ENCODE measurements at regions not wholly inside any gene's neighbourhood (a gene's known extent, or its start where the extent isn't known, plus 50 kb on each side); places are given as distances from the start of the nearest gene placed in this dataset.

- TF ChIP-seq, protein P1, sequence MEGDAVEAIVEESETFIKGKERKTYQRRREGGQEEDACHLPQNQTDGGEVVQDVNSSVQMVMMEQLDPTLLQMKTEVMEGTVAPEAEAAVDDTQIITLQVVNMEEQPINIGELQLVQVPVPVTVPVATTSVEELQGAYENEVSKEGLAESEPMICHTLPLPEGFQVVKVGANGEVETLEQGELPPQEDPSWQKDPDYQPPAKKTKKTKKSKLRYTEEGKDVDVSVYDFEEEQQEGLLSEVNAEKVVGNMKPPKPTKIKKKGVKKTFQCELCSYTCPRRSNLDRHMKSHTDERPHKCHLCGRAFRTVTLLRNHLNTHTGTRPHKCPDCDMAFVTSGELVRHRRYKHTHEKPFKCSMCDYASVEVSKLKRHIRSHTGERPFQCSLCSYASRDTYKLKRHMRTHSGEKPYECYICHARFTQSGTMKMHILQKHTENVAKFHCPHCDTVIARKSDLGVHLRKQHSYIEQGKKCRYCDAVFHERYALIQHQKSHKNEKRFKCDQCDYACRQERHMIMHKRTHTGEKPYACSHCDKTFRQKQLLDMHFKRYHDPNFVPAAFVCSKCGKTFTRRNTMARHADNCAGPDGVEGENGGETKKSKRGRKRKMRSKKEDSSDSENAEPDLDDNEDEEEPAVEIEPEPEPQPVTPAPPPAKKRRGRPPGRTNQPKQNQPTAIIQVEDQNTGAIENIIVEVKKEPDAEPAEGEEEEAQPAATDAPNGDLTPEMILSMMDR (IDR thresholded peaks at IDR 0.05; ENCODE audit: insufficient read depth, low read length, severe bottlenecking) = no peak
- H3K4me3 ChIP-seq (ENCODE audit: low read depth, low read length) = no peak overlapping the region
- no peak for DNase-seq (ENCODE audit: low read depth)
Measured at GRCh38 chr6:56350628-56351260, 103.4 kb upstream of the COL21A1 start.

GRCh38 chr6:56349194-56349593 is 101.8 kb upstream of the COL21A1 start:
- FAIRE-seq (no peak), DNase-seq (ENCODE audit: low read depth) (peak; percentile 32)
- no peaks in the 10 kb centered on the region for H3K36me3 ChIP-seq (ENCODE audit: control insufficient read depth, insufficient read depth, low read length)
- TF ChIP-seq, protein P1 (IDR thresholded peaks at IDR 0.05; ENCODE audit: insufficient read depth, low read length, severe bottlenecking) = no peak
- H3K27me3 ChIP-seq (ENCODE audit: control insufficient read depth, insufficient read depth, low read length) = no peaks in the 10 kb centered on the region
- no peak overlapping the region for H3K4me3 ChIP-seq (ENCODE audit: low read depth, low read length)

More at GRCh38 chr6:56350628-56351260, 103.4 kb upstream of the COL21A1 start:
- FAIRE-seq = no peak
- no peaks in the 10 kb centered on the region for H3K36me3 ChIP-seq (ENCODE audit: control insufficient read depth, insufficient read depth, low read length)
- H3K27me3 ChIP-seq (ENCODE audit: control insufficient read depth, insufficient read depth, low read length) = no peaks in the 10 kb centered on the region

- no peak for FAIRE-seq
- peak; percentile 40 for DNase-seq (ENCODE audit: low read depth)
- Histone ChIP-seq H3K4me3 (ENCODE audit: low read depth, low read length) (no peak overlapping the region), H3K36me3 (ENCODE audit: control insufficient read depth, insufficient read depth, low read length) (no peaks in the 10 kb centered on the region), H3K27me3 (ENCODE audit: control insufficient read depth, insufficient read depth, low read length) (no peaks in the 10 kb centered on the region)
- TF ChIP-seq, protein P1 (IDR thresholded peaks at IDR 0.05; ENCODE audit: insufficient read depth, low read length, severe bottlenecking) = no peak
Measured at GRCh38 chr6:56348578-56348977, 101.2 kb upstream of the COL21A1 start.

DNA sequence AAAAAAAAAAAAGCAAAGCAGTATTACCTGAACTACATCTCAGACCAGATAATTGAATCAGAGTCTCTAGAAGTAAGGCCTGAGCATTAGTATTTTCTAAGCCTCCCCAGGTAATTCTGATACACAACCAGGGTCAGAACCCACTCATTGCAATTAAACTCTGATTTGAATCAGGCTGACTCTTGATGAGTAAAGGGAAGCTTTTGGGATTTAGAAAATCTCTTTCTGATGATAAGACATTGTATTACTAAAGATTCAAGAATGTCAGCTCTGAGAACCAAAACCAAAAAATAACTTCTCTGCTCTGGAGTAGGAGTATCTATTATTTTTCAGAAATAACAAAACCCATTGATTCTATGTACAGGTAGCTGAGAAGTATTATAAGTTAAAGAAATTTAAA is 100.1 kb upstream of the COL21A1 start:
- no peak for FAIRE-seq
- peak; percentile 30 for DNase-seq (ENCODE audit: low read depth)
- TF ChIP-seq, protein P1 (IDR thresholded peaks at IDR 0.05; ENCODE audit: insufficient read depth, low read length, severe bottlenecking) = no peak
- no peak overlapping the region for H3K4me3 ChIP-seq (ENCODE audit: low read depth, low read length)
- H3K36me3 ChIP-seq (ENCODE audit: control insufficient read depth, insufficient read depth, low read length) = no peaks in the 10 kb centered on the region
- H3K27me3 ChIP-seq (ENCODE audit: control insufficient read depth, insufficient read depth, low read length) = no peaks in the 10 kb centered on the region

GRCh38 chr6:56346958-56347357 is 99.6 kb upstream of the COL21A1 start:
- peak; percentile 32 for FAIRE-seq
- Histone ChIP-seq H3K4me3 (ENCODE audit: low read depth, low read length) (no peak overlapping the region), H3K36me3 (ENCODE audit: control insufficient read depth, insufficient read depth, low read length) (no peaks in the 10 kb centered on the region), H3K27me3 (ENCODE audit: control insufficient read depth, insufficient read depth, low read length) (no peaks in the 10 kb centered on the region)
- TF ChIP-seq, protein P1 (IDR thresholded peaks at IDR 0.05; ENCODE audit: insufficient read depth, low read length, severe bottlenecking) = no peak
- no peak for DNase-seq (ENCODE audit: low read depth)
